H1 (cell line): ENCODE measurements at regions not wholly inside any gene's neighbourhood (a gene's known extent, or its start where the extent isn't known, plus 50 kb on each side); places are given as distances from the start of the nearest gene placed in this dataset.

Source experiments
- BRCA1 ChIP-seq: IDR thresholded peaks from 2 replicates; pipeline ENCODE4 v1.6.1; 2012; ENCODE audit warnings: low read depth, low read length, improper control_type of control experiment
- HDAC6 ChIP-seq: IDR thresholded peaks from one replicate; pipeline ENCODE4 v1.7.1; 2012; ENCODE audit warnings: low read depth, mild to moderate bottlenecking, inconsistent platforms, low read length, moderate library complexity
- SAP30 ChIP-seq: fragments of 300-600 bp; sonication (generic); IDR thresholded peaks from 2 replicates; pipeline ENCODE4 v1.7.1; 2012; ENCODE audit warnings: low read length, moderate library complexity, mild to moderate bottlenecking, inconsistent platforms; ENCODE audit not compliant: insufficient read depth, insufficient replicate concordance
- TF ChIP-seq, protein P1 (sequence below): fragments of 300-600 bp; sonication (generic); IDR thresholded peaks from 2 replicates; pipeline ENCODE4 v1.7.1; 2012; ENCODE audit warnings: low read length, moderate library complexity, mild to moderate bottlenecking, inconsistent platforms; ENCODE audit not compliant: insufficient replicate concordance
- TF ChIP-seq, protein P2 (sequence below): IDR thresholded peaks from 2 replicates; pipeline ENCODE4 v1.6.1; 2012; ENCODE audit warnings: inconsistent platforms

DNA sequence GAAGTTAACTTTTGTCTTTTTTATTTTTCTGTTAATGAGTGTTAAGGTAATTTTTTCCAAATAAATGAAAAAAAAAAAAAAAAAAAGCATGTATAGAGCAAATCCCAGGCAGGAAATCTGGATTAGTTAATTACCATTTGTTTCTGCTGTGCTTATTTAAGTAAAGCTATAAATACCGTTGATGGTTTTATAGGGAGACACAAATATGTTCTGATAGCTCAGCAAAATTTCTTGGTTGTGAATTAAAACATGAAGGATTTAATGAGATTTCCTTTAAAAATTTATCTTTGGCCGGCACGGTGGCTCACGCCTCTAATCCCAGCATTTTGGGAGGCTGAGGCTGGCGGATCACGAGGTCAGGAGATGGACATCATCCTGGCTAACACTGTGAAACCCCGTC lies 189.4 kb downstream of the CD109 start (continued):
- TF ChIP-seq, protein P1, sequence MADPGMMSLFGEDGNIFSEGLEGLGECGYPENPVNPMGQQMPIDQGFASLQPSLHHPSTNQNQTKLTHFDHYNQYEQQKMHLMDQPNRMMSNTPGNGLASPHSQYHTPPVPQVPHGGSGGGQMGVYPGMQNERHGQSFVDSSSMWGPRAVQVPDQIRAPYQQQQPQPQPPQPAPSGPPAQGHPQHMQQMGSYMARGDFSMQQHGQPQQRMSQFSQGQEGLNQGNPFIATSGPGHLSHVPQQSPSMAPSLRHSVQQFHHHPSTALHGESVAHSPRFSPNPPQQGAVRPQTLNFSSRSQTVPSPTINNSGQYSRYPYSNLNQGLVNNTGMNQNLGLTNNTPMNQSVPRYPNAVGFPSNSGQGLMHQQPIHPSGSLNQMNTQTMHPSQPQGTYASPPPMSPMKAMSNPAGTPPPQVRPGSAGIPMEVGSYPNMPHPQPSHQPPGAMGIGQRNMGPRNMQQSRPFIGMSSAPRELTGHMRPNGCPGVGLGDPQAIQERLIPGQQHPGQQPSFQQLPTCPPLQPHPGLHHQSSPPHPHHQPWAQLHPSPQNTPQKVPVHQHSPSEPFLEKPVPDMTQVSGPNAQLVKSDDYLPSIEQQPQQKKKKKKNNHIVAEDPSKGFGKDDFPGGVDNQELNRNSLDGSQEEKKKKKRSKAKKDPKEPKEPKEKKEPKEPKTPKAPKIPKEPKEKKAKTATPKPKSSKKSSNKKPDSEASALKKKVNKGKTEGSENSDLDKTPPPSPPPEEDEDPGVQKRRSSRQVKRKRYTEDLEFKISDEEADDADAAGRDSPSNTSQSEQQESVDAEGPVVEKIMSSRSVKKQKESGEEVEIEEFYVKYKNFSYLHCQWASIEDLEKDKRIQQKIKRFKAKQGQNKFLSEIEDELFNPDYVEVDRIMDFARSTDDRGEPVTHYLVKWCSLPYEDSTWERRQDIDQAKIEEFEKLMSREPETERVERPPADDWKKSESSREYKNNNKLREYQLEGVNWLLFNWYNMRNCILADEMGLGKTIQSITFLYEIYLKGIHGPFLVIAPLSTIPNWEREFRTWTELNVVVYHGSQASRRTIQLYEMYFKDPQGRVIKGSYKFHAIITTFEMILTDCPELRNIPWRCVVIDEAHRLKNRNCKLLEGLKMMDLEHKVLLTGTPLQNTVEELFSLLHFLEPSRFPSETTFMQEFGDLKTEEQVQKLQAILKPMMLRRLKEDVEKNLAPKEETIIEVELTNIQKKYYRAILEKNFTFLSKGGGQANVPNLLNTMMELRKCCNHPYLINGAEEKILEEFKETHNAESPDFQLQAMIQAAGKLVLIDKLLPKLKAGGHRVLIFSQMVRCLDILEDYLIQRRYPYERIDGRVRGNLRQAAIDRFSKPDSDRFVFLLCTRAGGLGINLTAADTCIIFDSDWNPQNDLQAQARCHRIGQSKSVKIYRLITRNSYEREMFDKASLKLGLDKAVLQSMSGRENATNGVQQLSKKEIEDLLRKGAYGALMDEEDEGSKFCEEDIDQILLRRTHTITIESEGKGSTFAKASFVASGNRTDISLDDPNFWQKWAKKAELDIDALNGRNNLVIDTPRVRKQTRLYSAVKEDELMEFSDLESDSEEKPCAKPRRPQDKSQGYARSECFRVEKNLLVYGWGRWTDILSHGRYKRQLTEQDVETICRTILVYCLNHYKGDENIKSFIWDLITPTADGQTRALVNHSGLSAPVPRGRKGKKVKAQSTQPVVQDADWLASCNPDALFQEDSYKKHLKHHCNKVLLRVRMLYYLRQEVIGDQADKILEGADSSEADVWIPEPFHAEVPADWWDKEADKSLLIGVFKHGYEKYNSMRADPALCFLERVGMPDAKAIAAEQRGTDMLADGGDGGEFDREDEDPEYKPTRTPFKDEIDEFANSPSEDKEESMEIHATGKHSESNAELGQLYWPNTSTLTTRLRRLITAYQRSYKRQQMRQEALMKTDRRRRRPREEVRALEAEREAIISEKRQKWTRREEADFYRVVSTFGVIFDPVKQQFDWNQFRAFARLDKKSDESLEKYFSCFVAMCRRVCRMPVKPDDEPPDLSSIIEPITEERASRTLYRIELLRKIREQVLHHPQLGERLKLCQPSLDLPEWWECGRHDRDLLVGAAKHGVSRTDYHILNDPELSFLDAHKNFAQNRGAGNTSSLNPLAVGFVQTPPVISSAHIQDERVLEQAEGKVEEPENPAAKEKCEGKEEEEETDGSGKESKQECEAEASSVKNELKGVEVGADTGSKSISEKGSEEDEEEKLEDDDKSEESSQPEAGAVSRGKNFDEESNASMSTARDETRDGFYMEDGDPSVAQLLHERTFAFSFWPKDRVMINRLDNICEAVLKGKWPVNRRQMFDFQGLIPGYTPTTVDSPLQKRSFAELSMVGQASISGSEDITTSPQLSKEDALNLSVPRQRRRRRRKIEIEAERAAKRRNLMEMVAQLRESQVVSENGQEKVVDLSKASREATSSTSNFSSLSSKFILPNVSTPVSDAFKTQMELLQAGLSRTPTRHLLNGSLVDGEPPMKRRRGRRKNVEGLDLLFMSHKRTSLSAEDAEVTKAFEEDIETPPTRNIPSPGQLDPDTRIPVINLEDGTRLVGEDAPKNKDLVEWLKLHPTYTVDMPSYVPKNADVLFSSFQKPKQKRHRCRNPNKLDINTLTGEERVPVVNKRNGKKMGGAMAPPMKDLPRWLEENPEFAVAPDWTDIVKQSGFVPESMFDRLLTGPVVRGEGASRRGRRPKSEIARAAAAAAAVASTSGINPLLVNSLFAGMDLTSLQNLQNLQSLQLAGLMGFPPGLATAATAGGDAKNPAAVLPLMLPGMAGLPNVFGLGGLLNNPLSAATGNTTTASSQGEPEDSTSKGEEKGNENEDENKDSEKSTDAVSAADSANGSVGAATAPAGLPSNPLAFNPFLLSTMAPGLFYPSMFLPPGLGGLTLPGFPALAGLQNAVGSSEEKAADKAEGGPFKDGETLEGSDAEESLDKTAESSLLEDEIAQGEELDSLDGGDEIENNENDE = no peak
- TF ChIP-seq BRCA1 = no peak
- TF ChIP-seq SAP30 = no peak
- TF ChIP-seq, protein P2, sequence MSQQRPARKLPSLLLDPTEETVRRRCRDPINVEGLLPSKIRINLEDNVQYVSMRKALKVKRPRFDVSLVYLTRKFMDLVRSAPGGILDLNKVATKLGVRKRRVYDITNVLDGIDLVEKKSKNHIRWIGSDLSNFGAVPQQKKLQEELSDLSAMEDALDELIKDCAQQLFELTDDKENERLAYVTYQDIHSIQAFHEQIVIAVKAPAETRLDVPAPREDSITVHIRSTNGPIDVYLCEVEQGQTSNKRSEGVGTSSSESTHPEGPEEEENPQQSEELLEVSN = no peak
- TF ChIP-seq HDAC6 = no peak
